ENCODE measurements at regions not wholly inside any gene's neighbourhood (a gene's known extent, or its start where the extent isn't known, plus 50 kb on each side); places are given as distances from the start of the nearest gene placed in this dataset.

GRCh38 chr6:104064876-104065275 is 794.8 kb downstream of the HACE1 start:
- ChIA-PET POLR2A (no interaction called here), CTCF (no interaction called here)
- TF ChIP-seq SMAD3 (CRISPR knock-in tag; IDR thresholded peaks at IDR 0.05; ENCODE audit: borderline replicate concordance), result no peak
- no peak for TF ChIP-seq FOXJ3 (CRISPR knock-in tag; IDR thresholded peaks at IDR 0.05; ENCODE audit: borderline replicate concordance)
- TF ChIP-seq AFF4 (CRISPR knock-in tag; IDR thresholded peaks at IDR 0.05; ENCODE audit: borderline replicate concordance), result no peak
- TF ChIP-seq TEAD1 (CRISPR knock-in tag; IDR thresholded peaks at IDR 0.05), result no peak
- no peak for TF ChIP-seq ZNF263 (CRISPR knock-in tag; IDR thresholded peaks at IDR 0.05; ENCODE audit: low read depth)
- TF ChIP-seq NFE2L1 (CRISPR knock-in tag; IDR thresholded peaks at IDR 0.05), result no peak
- no peak for TF ChIP-seq NFATC4 (CRISPR knock-in tag; IDR thresholded peaks at IDR 0.05)
- no peak for TF ChIP-seq E2F4 (CRISPR knock-in tag; IDR thresholded peaks at IDR 0.05; ENCODE audit: borderline replicate concordance, low read depth)
- no peak for TF ChIP-seq SP1 (CRISPR knock-in tag; conservative IDR thresholded peaks at IDR 0.05)
- TF ChIP-seq CDX4 (CRISPR knock-in tag; IDR thresholded peaks at IDR 0.05; ENCODE audit: borderline replicate concordance), result no peak
- no peak for TF ChIP-seq ERG (CRISPR knock-in tag; IDR thresholded peaks at IDR 0.05)
- no peak for TF ChIP-seq ZNF121 (CRISPR knock-in tag; IDR thresholded peaks at IDR 0.05)
- no peak for TF ChIP-seq ZBTB21 (CRISPR knock-in tag; IDR thresholded peaks at IDR 0.05; ENCODE audit: borderline replicate concordance)
- TF ChIP-seq CBFB (CRISPR knock-in tag; IDR thresholded peaks at IDR 0.05; ENCODE audit: low read depth), result no peak
- TF ChIP-seq ATF6 (CRISPR knock-in tag; IDR thresholded peaks at IDR 0.05), result no peak
- TF ChIP-seq SMAD4 (CRISPR knock-in tag; IDR thresholded peaks at IDR 0.05), result no peak
- Mint-ChIP-seq H3K4me1 (peaks cover 2% of the 10 kb centered on the region; the same call in 1 of the 2 replicates), H3K4me3 (no peak overlapping the region), H3K36me3 (no peaks in the 10 kb centered on the region), H3K27me3 (ENCODE audit: low read depth) (no peaks in the 10 kb centered on the region), H3K27ac (no peak overlapping the region), H3K9me3 (0 out of 2 replicates have a peak, but pooled peaks cover 3% of the 10 kb centered on the region)
- DNase-seq (ENCODE audit: low spot score), result no peak
- no peak for ATAC-seq

GRCh38 chr6:104050455-104050854 is 809.3 kb downstream of the HACE1 start:
- Mint-ChIP-seq H3K9me3 (peaks cover 7% of the 10 kb centered on the region; the same call in 1 of the 2 replicates), H3K27ac (no peak overlapping the region), H3K36me3 (no peaks in the 10 kb centered on the region), H3K27me3 (ENCODE audit: low read depth) (no peaks in the 10 kb centered on the region), H3K4me1 (no peaks in the 10 kb centered on the region), H3K4me3 (no peak overlapping the region)
- ChIA-PET CTCF (no interaction called here), POLR2A (no interaction called here)
- DNase-seq (ENCODE audit: low spot score), result no peak
- peak; percentile 24; the same call in 1 of the 2 replicates for ATAC-seq
- TF ChIP-seq CREB1 (CRISPR knock-in tag; IDR thresholded peaks at IDR 0.05) (no peak), TEAD4 (CRISPR knock-in tag; IDR thresholded peaks at IDR 0.05) (no peak), ZNF263 (CRISPR knock-in tag; IDR thresholded peaks at IDR 0.05; ENCODE audit: low read depth) (no peak), ZNF423 (CRISPR knock-in tag; IDR thresholded peaks at IDR 0.05) (no peak), ATF3 (CRISPR knock-in tag; conservative IDR thresholded peaks at IDR 0.05) (no peak), ZNF281 (CRISPR knock-in tag; IDR thresholded peaks at IDR 0.05) (no peak), ZSCAN18 (CRISPR knock-in tag; IDR thresholded peaks at IDR 0.05) (no peak)

Data from WTC11 (cell line).